ENCODE measurements at regions not wholly inside any gene's neighbourhood (a gene's known extent, or its start where the extent isn't known, plus 50 kb on each side); places are given as distances from the start of the nearest gene placed in this dataset.
A peak's percentile ranks its signal among the peaks of the same experiment; 100 is the strongest.

DNA sequence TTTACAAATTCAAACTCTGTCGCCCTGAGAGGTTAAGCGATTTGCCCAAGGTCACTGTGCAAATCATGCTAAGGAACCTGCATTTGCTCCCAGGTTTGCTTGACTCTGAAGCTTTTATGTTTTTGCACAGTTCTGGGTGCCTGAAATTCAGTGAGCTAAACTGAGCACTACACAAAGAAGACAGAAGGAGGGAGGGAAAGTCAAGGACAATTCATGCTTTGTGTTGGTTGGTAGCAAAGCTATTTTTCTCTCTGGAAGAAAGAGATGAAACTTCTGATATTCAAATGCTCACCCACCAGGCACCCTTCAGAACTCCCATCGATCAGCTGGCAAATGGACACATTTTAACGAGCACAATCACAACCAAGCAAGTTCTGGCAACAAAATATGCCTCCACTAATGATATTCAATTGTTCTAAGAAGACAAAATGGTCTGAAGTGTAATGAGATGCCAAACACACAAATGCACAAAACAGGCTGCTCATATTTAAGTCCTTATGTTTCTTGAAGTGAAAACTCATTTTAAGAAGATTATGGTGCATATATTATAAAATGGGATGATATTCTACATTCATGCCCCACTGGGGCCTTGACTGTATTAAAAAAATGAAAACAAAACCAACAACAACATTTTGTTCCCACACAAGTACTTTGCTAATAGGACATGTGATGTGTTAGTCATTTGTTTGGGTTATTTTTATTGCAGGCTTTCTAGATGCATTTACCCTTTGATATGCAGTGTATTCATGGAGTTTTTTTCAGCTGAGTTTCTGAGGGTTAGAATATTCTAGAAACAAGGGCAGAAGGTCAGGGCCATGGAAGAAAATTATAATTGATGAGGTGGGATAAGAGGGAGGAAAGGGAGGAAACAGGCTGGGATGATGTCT, 445.6 kb upstream of the CELF4 start:
- no peaks in the 10 kb centered on the region for H3K36me3 ChIP-seq (ENCODE audit: control insufficient read depth in 2 of 2, insufficient read depth in 2 of 2, low read length in 1 of 2)
- H3K27ac ChIP-seq (ENCODE audit: low read depth in 2 of 2, low read length in 1 of 2) = no peak overlapping the region
- no peaks in the 10 kb centered on the region for H3K27me3 ChIP-seq (ENCODE audit: control insufficient read depth in 1 of 2, insufficient read depth in 2 of 2, low read length in 2 of 2)
- H3K9me3 ChIP-seq (ENCODE audit: control insufficient read depth in 2 of 2, insufficient read depth in 1 of 2, low read depth in 1 of 2, low read length in 1 of 2) = no peaks in the 10 kb centered on the region
- H3K4me3 ChIP-seq (ENCODE audit: low read depth in 1 of 2, low read length in 2 of 2) = no peak overlapping the region
- WGBS, 2 donors = 76 to 77% methylated on average over 4 of the region's 4 CpGs
- no peaks in the 10 kb centered on the region for H3K4me1 ChIP-seq (ENCODE audit: control insufficient read depth in 2 of 2, insufficient read depth in 2 of 2, low read length in 1 of 2)

DNA sequence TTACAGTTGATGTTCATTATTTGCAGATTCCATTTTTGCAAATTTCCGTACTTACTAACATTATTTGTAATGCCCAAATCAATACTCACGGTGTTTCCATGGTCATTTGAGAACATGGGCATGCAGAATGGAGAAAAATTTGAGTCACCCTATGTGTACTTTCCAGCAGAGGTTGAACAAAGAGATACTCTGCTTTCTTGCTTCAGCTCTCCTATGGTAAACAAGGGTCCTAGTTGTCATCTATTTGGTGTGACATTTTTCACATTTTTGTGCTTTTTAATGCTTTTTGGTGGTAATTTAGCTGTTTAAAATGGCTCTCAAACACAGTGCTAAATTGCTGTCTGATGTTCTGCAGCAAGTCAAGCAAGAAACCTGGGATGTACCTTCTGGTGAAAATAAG, 444.4 kb upstream of the CELF4 start:
- no peaks in the 10 kb centered on the region for H3K9me3 ChIP-seq (ENCODE audit: control insufficient read depth in 2 of 2, insufficient read depth in 1 of 2, low read depth in 1 of 2, low read length in 1 of 2)
- 65 to 86% methylated on average over 2 of the region's 2 CpGs for WGBS, 2 donors
- no peak overlapping the region for H3K27ac ChIP-seq (ENCODE audit: low read depth in 2 of 2, low read length in 1 of 2)
- no peaks in the 10 kb centered on the region for H3K4me1 ChIP-seq (ENCODE audit: control insufficient read depth in 2 of 2, insufficient read depth in 2 of 2, low read length in 1 of 2)
- H3K36me3 ChIP-seq (ENCODE audit: control insufficient read depth in 2 of 2, insufficient read depth in 2 of 2, low read length in 1 of 2) = no peaks in the 10 kb centered on the region
- no peak overlapping the region for H3K4me3 ChIP-seq (ENCODE audit: low read depth in 1 of 2, low read length in 2 of 2)
- H3K27me3 ChIP-seq (ENCODE audit: control insufficient read depth in 1 of 2, insufficient read depth in 2 of 2, low read length in 2 of 2) = no peaks in the 10 kb centered on the region

DNA sequence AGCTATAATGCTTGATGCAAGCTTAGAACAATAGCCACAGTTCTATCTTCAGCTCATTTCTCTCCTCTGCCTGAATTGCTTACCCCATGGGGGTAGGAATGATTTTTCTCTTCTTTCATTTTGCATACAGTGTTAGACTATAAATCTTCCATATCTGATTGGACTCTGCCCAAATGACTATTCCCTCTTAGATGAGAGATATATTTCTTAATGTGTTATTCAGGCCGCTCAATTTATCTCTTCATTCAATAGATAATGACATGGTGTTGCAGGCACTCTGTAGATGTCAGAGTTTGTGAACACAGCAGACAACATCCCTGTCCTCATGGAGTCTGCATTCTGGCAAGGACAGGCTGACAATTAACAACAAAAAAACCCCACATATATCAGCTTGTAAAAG, 443.7 kb upstream of the CELF4 start:
- Histone ChIP-seq H3K27ac (ENCODE audit: low read depth in 2 of 2, low read length in 1 of 2) (no peak overlapping the region), H3K4me1 (ENCODE audit: control insufficient read depth in 2 of 2, insufficient read depth in 2 of 2, low read length in 1 of 2) (no peaks in the 10 kb centered on the region), H3K27me3 (ENCODE audit: control insufficient read depth in 1 of 2, insufficient read depth in 2 of 2, low read length in 2 of 2) (no peaks in the 10 kb centered on the region), H3K9me3 (ENCODE audit: control insufficient read depth in 2 of 2, insufficient read depth in 1 of 2, low read depth in 1 of 2, low read length in 1 of 2) (no peaks in the 10 kb centered on the region), H3K4me3 (ENCODE audit: low read depth in 1 of 2, low read length in 2 of 2) (no peak overlapping the region), H3K36me3 (ENCODE audit: control insufficient read depth in 2 of 2, insufficient read depth in 2 of 2, low read length in 1 of 2) (no peaks in the 10 kb centered on the region)
- WGBS, 2 donors = 53 to 77% methylated on average over 1 of the region's 1 CpG

DNA sequence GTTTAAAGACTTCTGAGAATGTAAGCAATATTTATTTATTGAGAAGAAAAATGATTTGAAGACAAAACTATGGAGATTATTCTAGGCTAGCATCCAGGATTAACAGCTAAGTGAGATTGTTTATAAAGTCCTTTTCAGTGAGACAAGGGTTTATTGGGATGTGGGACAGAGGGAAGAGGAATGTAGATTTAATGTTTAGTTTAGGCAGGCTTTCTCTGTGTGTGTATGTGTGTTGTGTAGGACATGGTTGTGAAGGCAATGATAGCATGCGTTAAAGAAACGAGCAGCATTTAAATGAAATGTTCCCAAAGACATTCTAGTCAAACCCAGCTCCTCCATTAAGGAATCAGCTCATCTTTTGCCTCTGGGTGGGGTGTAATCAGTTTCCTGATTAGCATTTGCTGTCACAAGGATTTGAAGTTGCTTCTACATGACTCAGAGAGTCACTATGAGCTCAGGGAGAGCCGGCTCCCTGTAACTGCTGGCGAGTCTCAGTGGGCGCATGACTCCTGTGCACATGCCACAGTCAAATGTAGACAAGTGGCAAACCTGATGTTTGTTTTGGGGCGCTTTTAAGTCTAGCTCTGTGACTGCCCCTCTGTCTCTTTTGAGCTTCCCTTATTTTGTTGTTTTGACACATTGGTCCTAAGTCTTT, 442.2 kb upstream of the CELF4 start:
- Histone ChIP-seq H3K4me3 (ENCODE audit: low read depth in 1 of 2, low read length in 2 of 2) (no peak overlapping the region), H3K27me3 (ENCODE audit: control insufficient read depth in 1 of 2, insufficient read depth in 2 of 2, low read length in 2 of 2) (no peaks in the 10 kb centered on the region), H3K4me1 (ENCODE audit: control insufficient read depth in 2 of 2, insufficient read depth in 2 of 2, low read length in 1 of 2) (no peaks in the 10 kb centered on the region), H3K36me3 (ENCODE audit: control insufficient read depth in 2 of 2, insufficient read depth in 2 of 2, low read length in 1 of 2) (no peaks in the 10 kb centered on the region), H3K9me3 (ENCODE audit: control insufficient read depth in 2 of 2, insufficient read depth in 1 of 2, low read depth in 1 of 2, low read length in 1 of 2) (no peaks in the 10 kb centered on the region), H3K27ac (ENCODE audit: low read depth in 2 of 2, low read length in 1 of 2) (no peak overlapping the region)
- 58 to 65% methylated on average over 6 of the region's 6 CpGs for WGBS, 2 donors

DNA sequence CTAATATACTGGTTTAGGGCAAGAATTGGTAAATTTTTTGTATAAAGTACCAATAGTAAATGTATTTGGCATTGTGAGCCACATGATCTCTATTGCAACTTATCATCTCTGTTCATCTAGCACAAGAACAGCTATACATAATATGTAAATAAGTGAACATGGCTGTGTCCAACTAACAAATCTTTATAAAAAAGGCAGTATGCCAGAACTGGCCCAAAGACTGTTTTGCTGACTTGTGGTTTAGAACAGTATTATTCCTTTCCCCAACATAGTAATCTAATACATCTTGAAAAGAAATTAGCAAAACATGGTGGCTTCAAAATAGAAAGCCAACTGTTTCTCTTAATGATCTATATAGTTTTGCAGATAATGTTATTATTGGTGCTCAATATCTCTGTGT, 441.4 kb upstream of the CELF4 start:
- no peak overlapping the region for H3K4me3 ChIP-seq (ENCODE audit: low read depth in 1 of 2, low read length in 2 of 2)
- H3K27ac ChIP-seq (ENCODE audit: low read depth in 2 of 2, low read length in 1 of 2) = no peak overlapping the region
- H3K36me3 ChIP-seq (ENCODE audit: control insufficient read depth in 2 of 2, insufficient read depth in 2 of 2, low read length in 1 of 2) = no peaks in the 10 kb centered on the region
- H3K4me1 ChIP-seq (ENCODE audit: control insufficient read depth in 2 of 2, insufficient read depth in 2 of 2, low read length in 1 of 2) = no peaks in the 10 kb centered on the region
- no peaks in the 10 kb centered on the region for H3K9me3 ChIP-seq (ENCODE audit: control insufficient read depth in 2 of 2, insufficient read depth in 1 of 2, low read depth in 1 of 2, low read length in 1 of 2)
- no peaks in the 10 kb centered on the region for H3K27me3 ChIP-seq (ENCODE audit: control insufficient read depth in 1 of 2, insufficient read depth in 2 of 2, low read length in 2 of 2)

DNA sequence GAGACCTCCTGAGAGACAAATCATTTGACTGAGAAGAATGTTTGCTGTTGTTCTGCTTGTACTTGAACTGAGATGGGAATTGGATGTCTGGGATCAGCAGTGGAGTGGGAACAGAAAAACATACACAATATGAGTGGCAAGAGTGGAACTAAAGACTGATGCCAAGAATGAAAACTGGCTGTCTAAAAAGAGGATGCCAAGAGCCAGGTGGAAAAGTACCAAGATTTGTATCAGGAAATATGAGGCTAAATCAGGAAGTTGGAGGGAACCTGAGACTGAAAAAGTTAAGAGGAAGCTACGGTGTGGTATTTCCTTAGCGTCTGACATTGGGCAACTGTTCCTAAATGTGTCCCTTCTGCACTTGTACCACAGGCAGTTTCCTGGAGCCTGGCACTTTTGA, 440.9 kb upstream of the CELF4 start:
- 25 to 38% methylated on average over 2 of the region's 2 CpGs for WGBS, 2 donors
- H3K4me3 ChIP-seq (ENCODE audit: low read depth in 1 of 2, low read length in 2 of 2) = no peak overlapping the region
- no peak overlapping the region for H3K27ac ChIP-seq (ENCODE audit: low read depth in 2 of 2, low read length in 1 of 2)
- H3K36me3 ChIP-seq (ENCODE audit: control insufficient read depth in 2 of 2, insufficient read depth in 2 of 2, low read length in 1 of 2) = no peaks in the 10 kb centered on the region
- H3K27me3 ChIP-seq (ENCODE audit: control insufficient read depth in 1 of 2, insufficient read depth in 2 of 2, low read length in 2 of 2) = no peaks in the 10 kb centered on the region
- H3K4me1 ChIP-seq (ENCODE audit: control insufficient read depth in 2 of 2, insufficient read depth in 2 of 2, low read length in 1 of 2) = no peaks in the 10 kb centered on the region
- no peaks in the 10 kb centered on the region for H3K9me3 ChIP-seq (ENCODE audit: control insufficient read depth in 2 of 2, insufficient read depth in 1 of 2, low read depth in 1 of 2, low read length in 1 of 2)

DNA sequence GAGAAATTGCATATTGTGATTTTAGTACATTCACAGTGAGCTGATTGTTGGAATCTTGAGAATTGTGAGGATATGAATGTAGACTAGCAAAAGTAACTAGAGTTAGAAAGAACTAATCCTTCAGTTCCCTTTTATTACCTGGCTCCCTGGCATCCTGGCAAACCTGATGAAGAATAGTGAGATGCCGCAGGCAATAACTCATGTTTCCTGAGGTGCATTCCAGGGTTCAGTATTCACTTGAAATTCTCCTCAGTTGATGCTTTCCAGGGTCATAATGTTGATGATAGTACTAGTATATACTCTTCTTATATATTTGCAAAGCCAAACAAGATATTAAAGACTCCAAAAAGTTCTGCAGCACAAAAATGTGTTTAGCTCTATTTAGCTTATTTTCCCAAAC, 432.1 kb upstream of the CELF4 start:
- Histone ChIP-seq H3K27ac (ENCODE audit: low read depth in 2 of 2, low read length in 1 of 2) (no peak overlapping the region), H3K4me3 (ENCODE audit: low read depth in 1 of 2, low read length in 2 of 2) (no peak overlapping the region), H3K27me3 (ENCODE audit: control insufficient read depth in 1 of 2, insufficient read depth in 2 of 2, low read length in 2 of 2) (no peaks in the 10 kb centered on the region), H3K9me3 (ENCODE audit: control insufficient read depth in 2 of 2, insufficient read depth in 1 of 2, low read depth in 1 of 2, low read length in 1 of 2) (no peaks in the 10 kb centered on the region), H3K36me3 (ENCODE audit: control insufficient read depth in 2 of 2, insufficient read depth in 2 of 2, low read length in 1 of 2) (no peaks in the 10 kb centered on the region), H3K4me1 (ENCODE audit: control insufficient read depth in 2 of 2, insufficient read depth in 2 of 2, low read length in 1 of 2) (no peaks in the 10 kb centered on the region)
- 62 to 86% methylated on average over 1 of the region's 1 CpG for WGBS, 2 donors

DNA sequence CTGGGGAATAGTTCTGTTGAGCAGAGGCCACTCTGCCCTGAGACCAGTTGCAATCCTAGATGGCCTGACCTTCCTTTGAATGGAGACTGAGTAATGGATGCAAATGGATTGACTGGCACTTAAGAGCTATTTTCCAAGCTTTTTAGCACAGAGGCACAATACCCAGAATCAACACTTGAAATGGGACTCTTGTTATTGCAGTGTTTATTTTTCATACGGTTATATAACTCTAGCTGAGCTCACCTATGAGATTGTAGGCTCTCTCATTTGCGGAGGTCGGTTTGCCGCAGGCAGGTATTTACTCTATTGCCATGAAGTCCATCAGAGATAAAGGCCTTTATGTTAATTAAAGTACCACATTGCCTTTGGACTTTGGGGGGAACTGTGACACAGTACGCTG, 422.3 kb upstream of the CELF4 start:
- peaks cover 0 to 3% of the 10 kb centered on the region in 2 donors for H3K9me3 ChIP-seq (ENCODE audit: control insufficient read depth in 2 of 2, insufficient read depth in 1 of 2, low read depth in 1 of 2, low read length in 1 of 2)
- no peaks in the 10 kb centered on the region for H3K36me3 ChIP-seq (ENCODE audit: control insufficient read depth in 2 of 2, insufficient read depth in 2 of 2, low read length in 1 of 2)
- H3K4me1 ChIP-seq (ENCODE audit: control insufficient read depth in 2 of 2, insufficient read depth in 2 of 2, low read length in 1 of 2) = peaks cover 0 to 4% of the 10 kb centered on the region in 2 donors
- WGBS, 2 donors = 80 to 89% methylated on average over 5 of the region's 5 CpGs
- H3K4me3 ChIP-seq (ENCODE audit: low read depth in 1 of 2, low read length in 2 of 2) = no peak overlapping the region
- no peaks in the 10 kb centered on the region for H3K27me3 ChIP-seq (ENCODE audit: control insufficient read depth in 1 of 2, insufficient read depth in 2 of 2, low read length in 2 of 2)
- H3K27ac ChIP-seq (ENCODE audit: low read depth in 2 of 2, low read length in 1 of 2) = no peak overlapping the region

DNA sequence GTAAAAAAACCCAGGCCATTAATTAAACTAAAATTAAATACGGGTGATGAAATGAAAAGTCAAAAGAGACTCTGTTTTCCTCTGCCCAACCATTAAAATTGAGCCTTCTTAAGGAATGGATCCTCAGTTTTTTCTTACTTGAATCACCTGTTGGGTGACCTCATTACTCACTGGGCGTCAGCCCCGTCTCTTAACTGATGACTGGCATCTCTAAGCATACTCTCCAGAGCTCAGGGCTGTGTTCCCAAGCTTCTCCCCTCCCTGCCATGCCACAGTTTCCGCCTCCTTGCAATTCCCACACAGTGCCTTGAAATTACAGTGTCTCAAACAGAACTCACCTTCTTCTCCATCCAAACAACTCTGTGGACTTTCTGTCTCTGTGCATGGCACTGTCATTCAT, 421.1 kb upstream of the CELF4 start:
- H3K4me1 ChIP-seq (ENCODE audit: control insufficient read depth in 2 of 2, insufficient read depth in 2 of 2, low read length in 1 of 2) = peaks cover 0 to 4% of the 10 kb centered on the region in 2 donors
- no peaks in the 10 kb centered on the region for H3K36me3 ChIP-seq (ENCODE audit: control insufficient read depth in 2 of 2, insufficient read depth in 2 of 2, low read length in 1 of 2)
- no peaks in the 10 kb centered on the region for H3K27me3 ChIP-seq (ENCODE audit: control insufficient read depth in 1 of 2, insufficient read depth in 2 of 2, low read length in 2 of 2)
- H3K4me3 ChIP-seq (ENCODE audit: low read depth in 1 of 2, low read length in 2 of 2) = no peak overlapping the region
- H3K9me3 ChIP-seq (ENCODE audit: control insufficient read depth in 2 of 2, insufficient read depth in 1 of 2, low read depth in 1 of 2, low read length in 1 of 2) = peaks cover 0 to 3% of the 10 kb centered on the region in 2 donors
- H3K27ac ChIP-seq (ENCODE audit: low read depth in 2 of 2, low read length in 1 of 2) = peak overlapping the region in 1 of 2 donors; percentile 57
- 49 to 57% methylated on average over 4 of the region's 4 CpGs for WGBS, 2 donors

DNA sequence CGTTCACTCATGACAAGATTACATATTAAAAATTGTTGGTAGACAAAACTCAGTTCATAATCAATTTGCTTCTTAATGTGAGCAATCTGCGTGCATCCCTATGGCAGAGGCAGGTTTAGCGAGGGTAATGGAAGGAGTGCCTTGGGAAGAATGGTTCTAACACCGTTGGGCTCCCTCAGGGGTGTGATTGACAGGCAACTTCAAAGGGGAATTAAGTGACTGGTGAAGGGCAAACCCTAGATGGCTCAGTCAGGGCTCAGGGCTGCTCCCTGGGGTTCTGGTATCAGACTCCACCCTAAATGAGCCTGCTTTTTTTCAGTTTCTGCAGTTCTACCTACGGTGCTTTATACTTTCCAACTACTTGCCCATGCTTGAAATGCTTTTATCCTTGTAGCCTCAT, 419.5 kb upstream of the CELF4 start:
- 39 to 53% methylated on average over 5 of the region's 5 CpGs for WGBS, 2 donors
- no peaks in the 10 kb centered on the region for H3K27me3 ChIP-seq (ENCODE audit: control insufficient read depth in 1 of 2, insufficient read depth in 2 of 2, low read length in 2 of 2)
- peaks cover 0 to 3% of the 10 kb centered on the region in 2 donors for H3K9me3 ChIP-seq (ENCODE audit: control insufficient read depth in 2 of 2, insufficient read depth in 1 of 2, low read depth in 1 of 2, low read length in 1 of 2)
- no peak overlapping the region for H3K4me3 ChIP-seq (ENCODE audit: low read depth in 1 of 2, low read length in 2 of 2)
- no peaks in the 10 kb centered on the region for H3K36me3 ChIP-seq (ENCODE audit: control insufficient read depth in 2 of 2, insufficient read depth in 2 of 2, low read length in 1 of 2)
- peaks cover 0 to 4% of the 10 kb centered on the region in 2 donors for H3K4me1 ChIP-seq (ENCODE audit: control insufficient read depth in 2 of 2, insufficient read depth in 2 of 2, low read length in 1 of 2)
- H3K27ac ChIP-seq (ENCODE audit: low read depth in 2 of 2, low read length in 1 of 2) = no peak overlapping the region

Data from esophagus (tissue), 2 donors.